ENCODE measurements at regions not wholly inside any gene's neighbourhood (a gene's known extent, or its start where the extent isn't known, plus 50 kb on each side); places are given as distances from the start of the nearest gene placed in this dataset.
"Not testable (repeated sequence)": the region's sequence is repeated elsewhere in the genome, so short reads cannot be mapped to it uniquely, and the experiment has no call there.

GRCh38 chr9:32010322-32010721, 374.1 kb upstream of the ACO1 start:
- no peak for DNase-seq

- DNase-seq: no peak
Observed at GRCh38 chr9:32011049-32011448, 373.4 kb upstream of the ACO1 start.

- no peak for DNase-seq
Observed at GRCh38 chr9:32015795-32016194, 368.6 kb upstream of the ACO1 start.

GRCh38 chr9:32045513-32045912, 338.9 kb upstream of the ACO1 start:
- no peak for DNase-seq

- DNase-seq: no peak
Observed at GRCh38 chr9:32067261-32067660, 317.2 kb upstream of the ACO1 start.

GRCh38 chr9:32069169-32069813, 315.2 kb upstream of the ACO1 start:
- peak; percentile 20 for DNase-seq

GRCh38 chr9:32069969-32070368, 314.5 kb upstream of the ACO1 start:
- no peak for DNase-seq

GRCh38 chr9:32072570-32072969, 311.9 kb upstream of the ACO1 start:
- DNase-seq: no peak

- DNase-seq: no peak
Observed at GRCh38 chr9:32092031-32092430, 292.4 kb upstream of the ACO1 start.

- no peak for DNase-seq
Observed at GRCh38 chr9:32117291-32117690, 267.2 kb upstream of the ACO1 start.

- DNase-seq: no peak
Observed at GRCh38 chr9:32128546-32128945, 255.9 kb upstream of the ACO1 start.

- not testable (repeated sequence) for DNase-seq
Observed at GRCh38 chr9:32130709-32131108, 253.7 kb upstream of the ACO1 start.

- DNase-seq: no peak
Observed at GRCh38 chr9:32136700-32137339, 247.6 kb upstream of the ACO1 start.

- DNase-seq: no peak
Observed at GRCh38 chr9:32142074-32142473, 242.4 kb upstream of the ACO1 start.

GRCh38 chr9:32148553-32148952, 235.9 kb upstream of the ACO1 start:
- not testable (repeated sequence) for DNase-seq

GRCh38 chr9:32161209-32161608, 223.2 kb upstream of the ACO1 start:
- no peak for DNase-seq

- no peak for DNase-seq
Observed at GRCh38 chr9:32161720-32162119, 222.7 kb upstream of the ACO1 start.

- DNase-seq: not testable (repeated sequence)
Observed at GRCh38 chr9:32166316-32166715, 218.1 kb upstream of the ACO1 start.

- no peak for DNase-seq
Observed at GRCh38 chr9:32171339-32171738, 213.1 kb upstream of the ACO1 start.

- DNase-seq: no peak
Observed at GRCh38 chr9:32172256-32172655, 212.2 kb upstream of the ACO1 start.

- DNase-seq: no peak
Observed at GRCh38 chr9:32177396-32177795, 207.0 kb upstream of the ACO1 start.

GRCh38 chr9:32180597-32180996, 203.8 kb upstream of the ACO1 start:
- DNase-seq: no peak

GRCh38 chr9:32200241-32200640, 184.2 kb upstream of the ACO1 start:
- no peak for DNase-seq

GRCh38 chr9:32200896-32201295, 183.5 kb upstream of the ACO1 start:
- peak; percentile 23 for DNase-seq

GRCh38 chr9:32209164-32209563, 175.3 kb upstream of the ACO1 start:
- not testable (repeated sequence) for DNase-seq
